Mammary epithelial cell (primary cell): ENCODE measurements at regions not wholly inside any gene's neighbourhood (a gene's known extent, or its start where the extent isn't known, plus 50 kb on each side); places are given as distances from the start of the nearest gene placed in this dataset.

Experiments used
- EZH2 ChIP-seq: IDR thresholded peaks from 2 replicates; pipeline ENCODE4 v1.6.1; 2012; ENCODE audit warnings: low read length, inconsistent platforms, borderline replicate concordance
- TF ChIP-seq, protein P1 (sequence below), 2 donors: IDR thresholded peaks in 1 of 2; conservative IDR thresholded peaks in 1 of 2; 2 replicates each; pipeline ENCODE4 v1.5.1; 2011 to 2012; ENCODE audit warnings: inconsistent platforms in 2 of 2, low read length in 2 of 2, mild to moderate bottlenecking in 2 of 2, control low read depth in 1 of 2, low read depth in 1 of 2; ENCODE audit not compliant: insufficient read depth in 1 of 2; ENCODE audit errors: extremely low read depth in 1 of 2

DNA sequence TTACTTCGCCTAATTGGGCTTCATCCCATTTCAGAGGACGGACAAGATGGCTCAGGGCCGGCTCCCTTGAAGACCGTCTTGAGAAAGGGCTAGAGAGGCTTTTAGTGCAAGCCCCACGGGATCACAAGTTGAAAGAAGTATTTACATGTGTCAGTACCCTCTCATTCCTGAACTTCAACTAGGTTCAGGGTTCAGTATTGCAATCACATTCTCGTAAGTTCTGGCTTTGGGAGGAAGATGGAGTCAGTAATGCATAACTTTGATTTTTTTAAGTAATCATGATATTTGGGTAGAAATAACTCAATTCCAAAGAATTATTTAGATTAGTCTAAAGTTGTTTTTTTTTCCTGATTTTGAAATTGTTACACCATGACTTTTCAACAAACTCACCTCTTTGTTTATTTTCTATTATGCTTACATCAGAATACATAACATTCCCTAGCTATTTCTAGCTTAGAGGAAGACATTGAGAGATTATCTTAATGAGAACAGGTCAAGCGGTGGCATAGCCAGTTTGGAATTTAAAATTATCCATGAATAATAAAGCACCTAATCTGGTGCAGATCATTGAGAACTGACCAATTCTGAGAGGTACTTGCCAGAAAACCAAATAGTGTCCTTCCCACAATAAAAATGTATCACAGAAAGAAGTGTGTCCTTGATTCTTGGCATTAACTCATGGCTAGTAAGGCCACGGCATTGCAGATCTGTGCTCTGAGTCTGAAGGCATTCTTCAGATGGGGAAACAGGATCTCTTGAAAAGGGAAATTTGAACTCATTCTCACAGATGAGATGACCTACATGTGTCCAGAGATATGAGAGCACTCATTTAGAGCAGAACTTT is 92.1 kb upstream of the BLID start:
- TF ChIP-seq, protein P1, sequence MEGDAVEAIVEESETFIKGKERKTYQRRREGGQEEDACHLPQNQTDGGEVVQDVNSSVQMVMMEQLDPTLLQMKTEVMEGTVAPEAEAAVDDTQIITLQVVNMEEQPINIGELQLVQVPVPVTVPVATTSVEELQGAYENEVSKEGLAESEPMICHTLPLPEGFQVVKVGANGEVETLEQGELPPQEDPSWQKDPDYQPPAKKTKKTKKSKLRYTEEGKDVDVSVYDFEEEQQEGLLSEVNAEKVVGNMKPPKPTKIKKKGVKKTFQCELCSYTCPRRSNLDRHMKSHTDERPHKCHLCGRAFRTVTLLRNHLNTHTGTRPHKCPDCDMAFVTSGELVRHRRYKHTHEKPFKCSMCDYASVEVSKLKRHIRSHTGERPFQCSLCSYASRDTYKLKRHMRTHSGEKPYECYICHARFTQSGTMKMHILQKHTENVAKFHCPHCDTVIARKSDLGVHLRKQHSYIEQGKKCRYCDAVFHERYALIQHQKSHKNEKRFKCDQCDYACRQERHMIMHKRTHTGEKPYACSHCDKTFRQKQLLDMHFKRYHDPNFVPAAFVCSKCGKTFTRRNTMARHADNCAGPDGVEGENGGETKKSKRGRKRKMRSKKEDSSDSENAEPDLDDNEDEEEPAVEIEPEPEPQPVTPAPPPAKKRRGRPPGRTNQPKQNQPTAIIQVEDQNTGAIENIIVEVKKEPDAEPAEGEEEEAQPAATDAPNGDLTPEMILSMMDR (conservative IDR thresholded peaks at IDR 0.05 in 1 of 2, IDR thresholded peaks at IDR 0.05 in 1 of 2; ENCODE audit: extremely low read depth in 1 of 2, insufficient read depth in 1 of 2, low read depth in 1 of 2, low read length in 2 of 2), result no peak
- no peak for TF ChIP-seq EZH2
